ENCODE measurements at regions not wholly inside any gene's neighbourhood (a gene's known extent, or its start where the extent isn't known, plus 50 kb on each side); places are given as distances from the start of the nearest gene placed in this dataset.
"Not testable (repeated sequence)": the region's sequence is repeated elsewhere in the genome, so short reads cannot be mapped to it uniquely, and the experiment has no call there.

DNA sequence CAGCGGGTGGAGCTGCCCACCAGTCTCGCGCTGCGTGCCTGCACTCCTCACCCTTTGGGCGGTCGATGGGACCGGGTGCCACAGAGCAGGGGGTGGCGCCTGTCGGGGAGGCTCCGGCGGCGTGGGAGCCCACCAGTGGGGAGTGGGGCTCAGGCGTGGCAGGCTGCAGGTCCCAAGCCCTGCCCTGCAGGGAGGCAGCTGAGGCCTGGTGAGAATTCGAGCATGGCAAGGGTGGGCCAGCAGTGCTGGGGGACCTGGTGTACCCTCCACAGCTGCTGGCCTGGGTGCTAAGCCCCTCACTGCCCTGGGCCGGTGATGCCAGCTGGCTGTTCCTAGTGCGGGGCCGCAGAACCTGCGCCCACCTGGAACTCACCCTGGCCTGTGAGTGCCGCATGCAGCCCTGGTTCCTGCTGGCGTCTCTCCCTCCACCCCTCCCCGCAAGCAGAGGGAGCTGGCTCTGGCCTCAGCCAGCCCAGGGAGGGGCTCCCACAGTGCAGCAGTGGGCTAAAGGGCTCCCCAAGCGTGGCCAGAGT lies 746.6 kb upstream of the PABPC4L start:
- Histone ChIP-seq H3K9ac (ENCODE audit: insufficient read length) (no peak overlapping the region), H3K4me3 (no peak overlapping the region), H3K27ac (no peak overlapping the region), H3K36me3 (ENCODE audit: insufficient read depth, low read length) (no peaks in the 10 kb centered on the region), H3K9me3 (ENCODE audit: low read depth, low read length) (no peaks in the 10 kb centered on the region)
- TF ChIP-seq FOXP2 (optimal IDR thresholded peaks at IDR 0.05; ENCODE audit: control extremely low read depth, extremely low read length, insufficient read depth) = no peak
- TF ChIP-seq POLR2AphosphoS5 (IDR thresholded peaks at IDR 0.05; ENCODE audit: borderline replicate concordance, low read depth, low read length) = no peak
- TF ChIP-seq EZH2 (IDR thresholded peaks at IDR 0.05) = no peak
- DNase-seq (ENCODE audit: low read depth, low spot score) = no peak

DNA sequence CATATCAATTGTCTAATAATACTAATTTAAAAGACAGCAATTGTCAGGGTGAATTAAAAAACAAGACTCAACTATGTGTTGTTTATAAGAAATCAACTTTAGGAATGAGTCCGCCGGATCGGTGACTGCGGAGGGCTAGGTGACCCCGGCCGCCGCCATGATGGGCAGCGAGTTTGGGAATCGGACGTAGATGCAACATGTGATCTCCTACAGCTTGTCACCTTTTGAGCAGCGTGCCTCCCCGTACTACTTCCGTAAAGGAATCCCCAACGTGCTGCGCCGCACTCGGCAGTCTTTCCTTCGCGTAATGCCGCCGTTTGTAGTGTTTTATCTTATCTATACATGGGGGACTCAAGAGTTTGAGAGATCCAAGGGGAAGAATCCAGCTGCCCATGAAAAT lies 742.5 kb upstream of the PABPC4L start:
- Histone ChIP-seq H3K9ac (ENCODE audit: insufficient read length) (no peak overlapping the region), H3K4me3 (no peak overlapping the region), H3K9me3 (ENCODE audit: low read depth, low read length) (no peaks in the 10 kb centered on the region), H3K36me3 (ENCODE audit: insufficient read depth, low read length) (no peaks in the 10 kb centered on the region), H3K27ac (no peak overlapping the region)
- no peak for TF ChIP-seq EZH2 (IDR thresholded peaks at IDR 0.05)
- no peak for TF ChIP-seq FOXP2 (optimal IDR thresholded peaks at IDR 0.05; ENCODE audit: control extremely low read depth, extremely low read length, insufficient read depth)
- no peak for TF ChIP-seq POLR2AphosphoS5 (IDR thresholded peaks at IDR 0.05; ENCODE audit: borderline replicate concordance, low read depth, low read length)
- DNase-seq (ENCODE audit: low read depth, low spot score) = no peak

DNA sequence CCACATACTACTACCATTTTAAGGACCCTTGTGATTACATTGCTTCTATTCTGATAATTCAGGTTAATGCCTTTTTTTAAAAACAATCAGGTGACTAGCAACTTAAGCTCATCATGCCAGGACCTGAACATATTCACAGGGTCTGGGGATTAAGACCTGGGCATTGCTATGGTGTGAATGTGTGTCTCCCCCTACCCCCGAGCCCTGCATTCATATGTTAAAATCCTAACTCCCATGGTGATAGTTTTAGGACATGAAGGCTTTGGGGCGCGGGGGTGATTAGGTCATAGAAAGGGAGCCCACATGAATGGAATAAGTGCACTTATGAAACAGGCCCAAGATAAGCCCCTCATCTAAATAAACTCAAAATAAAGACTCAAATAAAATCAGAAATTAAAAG lies 734.4 kb upstream of the PABPC4L start:
- no peaks in the 10 kb centered on the region for H3K36me3 ChIP-seq (ENCODE audit: insufficient read depth, low read length)
- no peak overlapping the region for H3K9ac ChIP-seq (ENCODE audit: insufficient read length)
- H3K9me3 ChIP-seq (ENCODE audit: low read depth, low read length) = no peaks in the 10 kb centered on the region
- H3K27ac ChIP-seq = no peak overlapping the region
- DNase-seq (ENCODE audit: low read depth, low spot score) = no peak
- no peak overlapping the region for H3K4me3 ChIP-seq
- TF ChIP-seq POLR2AphosphoS5 (IDR thresholded peaks at IDR 0.05; ENCODE audit: borderline replicate concordance, low read depth, low read length) (no peak), FOXP2 (optimal IDR thresholded peaks at IDR 0.05; ENCODE audit: control extremely low read depth, extremely low read length, insufficient read depth) (no peak), EZH2 (IDR thresholded peaks at IDR 0.05) (no peak)

DNA sequence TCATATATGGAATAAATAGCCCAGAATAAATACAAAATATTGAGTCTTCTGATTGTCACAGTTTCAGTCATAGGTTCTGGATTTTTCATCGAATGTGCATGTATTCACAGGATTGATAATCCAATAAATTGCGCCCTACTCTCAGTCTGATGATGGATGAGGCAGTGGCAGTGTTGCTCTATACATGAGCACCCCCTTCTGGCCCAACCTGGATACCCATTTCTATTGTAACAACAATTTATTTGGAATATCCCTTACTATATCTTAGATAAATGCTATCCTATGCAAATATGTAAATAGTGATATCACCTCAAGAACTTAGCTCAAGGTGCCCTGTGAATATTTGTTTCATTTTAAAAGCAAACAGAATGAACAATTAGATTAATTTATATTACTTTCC lies 733.7 kb upstream of the PABPC4L start:
- TF ChIP-seq FOXP2 (optimal IDR thresholded peaks at IDR 0.05; ENCODE audit: control extremely low read depth, extremely low read length, insufficient read depth) (no peak), EZH2 (IDR thresholded peaks at IDR 0.05) (no peak), POLR2AphosphoS5 (IDR thresholded peaks at IDR 0.05; ENCODE audit: borderline replicate concordance, low read depth, low read length) (no peak)
- no peak for DNase-seq (ENCODE audit: low read depth, low spot score)
- Histone ChIP-seq H3K9ac (ENCODE audit: insufficient read length) (no peak overlapping the region), H3K36me3 (ENCODE audit: insufficient read depth, low read length) (no peaks in the 10 kb centered on the region), H3K4me3 (no peak overlapping the region), H3K9me3 (ENCODE audit: low read depth, low read length) (no peaks in the 10 kb centered on the region), H3K27ac (no peak overlapping the region)

DNA sequence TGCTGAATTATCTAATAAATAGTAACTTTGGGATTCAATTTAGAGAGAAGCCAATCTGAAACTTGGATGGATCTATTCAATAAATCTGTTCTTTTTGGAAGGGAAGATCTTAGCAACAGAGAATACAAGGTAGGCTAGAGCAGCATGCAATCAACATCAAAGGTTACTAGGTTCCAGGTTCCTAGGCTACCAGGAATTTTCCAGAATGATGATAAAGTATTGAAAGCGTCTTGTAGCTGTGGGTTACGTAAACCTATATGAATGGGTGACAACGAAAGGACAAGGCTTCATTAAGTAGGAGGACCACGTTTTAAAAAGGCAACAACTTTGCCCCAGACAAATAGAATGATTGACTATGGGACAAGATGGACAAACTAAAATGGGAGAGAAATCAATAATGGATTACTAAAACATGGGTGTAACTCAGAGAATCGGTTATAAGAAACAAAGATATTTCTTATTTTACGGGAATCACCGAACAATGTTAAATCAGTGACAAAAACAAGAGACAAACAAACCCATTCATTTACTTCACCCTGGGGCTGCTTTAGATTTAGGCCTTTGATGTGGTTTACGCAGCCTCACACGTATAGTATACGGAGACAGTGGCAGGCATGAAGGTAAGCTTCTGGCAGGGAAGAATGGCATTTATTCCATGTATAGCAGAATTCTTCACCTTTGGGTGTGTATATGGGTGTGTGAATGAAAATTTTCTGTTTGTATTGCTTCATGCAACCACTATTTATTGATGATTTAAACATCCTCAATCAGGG lies 732.6 kb upstream of the PABPC4L start:
- TF ChIP-seq FOXP2 (optimal IDR thresholded peaks at IDR 0.05; ENCODE audit: control extremely low read depth, extremely low read length, insufficient read depth) (no peak), POLR2AphosphoS5 (IDR thresholded peaks at IDR 0.05; ENCODE audit: borderline replicate concordance, low read depth, low read length) (no peak), EZH2 (IDR thresholded peaks at IDR 0.05) (no peak)
- Histone ChIP-seq H3K9me3 (ENCODE audit: low read depth, low read length) (no peaks in the 10 kb centered on the region), H3K9ac (ENCODE audit: insufficient read length) (no peak overlapping the region), H3K27ac (no peak overlapping the region), H3K36me3 (ENCODE audit: insufficient read depth, low read length) (no peaks in the 10 kb centered on the region), H3K4me3 (no peak overlapping the region)
- DNase-seq (ENCODE audit: low read depth, low spot score) = no peak

DNA sequence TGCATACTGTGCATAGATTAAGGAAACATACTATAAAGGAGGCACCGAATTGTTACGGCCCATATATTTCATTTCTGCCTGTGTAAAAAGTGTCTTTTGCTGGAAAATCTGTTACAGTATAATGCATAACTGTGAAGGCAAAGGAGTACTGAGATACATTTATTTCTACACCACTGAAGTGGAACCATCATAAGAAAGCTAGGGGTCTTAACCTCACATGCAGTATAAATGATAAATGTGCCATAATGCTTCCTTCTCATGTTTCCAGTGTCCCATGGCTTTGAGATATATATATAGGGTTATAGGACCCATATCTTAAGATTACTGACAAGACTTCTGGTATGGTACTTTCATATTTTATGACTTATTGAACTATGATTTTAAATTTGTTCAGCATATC lies 713.8 kb upstream of the PABPC4L start:
- no peak for DNase-seq (ENCODE audit: low read depth, low spot score)
- Histone ChIP-seq H3K9me3 (ENCODE audit: low read depth, low read length) (no peaks in the 10 kb centered on the region), H3K27ac (no peak overlapping the region), H3K9ac (ENCODE audit: insufficient read length) (no peak overlapping the region), H3K4me3 (no peak overlapping the region), H3K36me3 (ENCODE audit: insufficient read depth, low read length) (no peaks in the 10 kb centered on the region)
- no peak for TF ChIP-seq POLR2AphosphoS5 (IDR thresholded peaks at IDR 0.05; ENCODE audit: borderline replicate concordance, low read depth, low read length)
- no peak for TF ChIP-seq FOXP2 (optimal IDR thresholded peaks at IDR 0.05; ENCODE audit: control extremely low read depth, extremely low read length, insufficient read depth)
- no peak for TF ChIP-seq EZH2 (IDR thresholded peaks at IDR 0.05)

DNA sequence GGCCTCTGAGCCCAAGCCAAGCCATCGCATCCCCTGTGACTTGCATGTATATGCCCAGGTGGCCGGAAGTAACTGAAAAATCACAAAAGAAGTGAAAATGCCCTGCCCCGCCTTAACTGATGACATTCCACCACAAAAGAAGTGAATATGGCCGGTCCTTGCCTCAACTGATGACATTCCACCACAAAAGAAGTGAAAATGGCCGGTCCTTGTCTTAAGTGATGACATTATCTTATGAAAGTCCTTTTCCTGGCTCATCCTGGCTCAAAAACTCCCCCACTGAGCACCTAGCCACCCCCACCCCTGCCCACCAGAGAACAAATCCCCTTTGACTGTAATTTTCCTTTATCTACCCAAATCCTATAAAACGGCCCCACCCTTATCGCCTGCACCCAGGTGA lies 712.7 kb upstream of the PABPC4L start:
- H3K4me3 ChIP-seq; DNase-seq (ENCODE audit: low read depth, low spot score); H3K9me3 ChIP-seq (ENCODE audit: low read depth, low read length); H3K27ac ChIP-seq; H3K36me3 ChIP-seq (ENCODE audit: insufficient read depth, low read length); H3K9ac ChIP-seq (ENCODE audit: insufficient read length): not testable (repeated sequence)

DNA sequence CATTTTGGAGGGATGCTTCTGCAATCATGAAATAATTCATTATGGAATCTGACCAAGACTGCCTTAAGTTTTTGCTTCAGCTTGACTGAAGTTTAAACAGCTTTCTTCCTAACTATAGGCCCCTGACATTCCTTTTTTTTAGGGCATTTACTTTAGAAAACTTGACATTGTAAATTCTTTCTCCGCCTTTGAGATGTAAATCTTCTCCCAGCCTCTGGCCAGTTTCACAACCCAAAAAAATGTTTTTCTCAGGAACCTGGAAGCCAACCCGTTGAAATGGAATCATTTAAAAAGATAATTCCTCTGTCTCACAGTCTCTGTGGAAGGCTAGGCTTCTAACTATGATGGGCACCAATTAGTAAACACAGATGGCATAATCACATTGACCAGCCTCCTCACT lies 710.4 kb upstream of the PABPC4L start:
- H3K36me3 ChIP-seq (ENCODE audit: insufficient read depth, low read length) = no peaks in the 10 kb centered on the region
- no peak overlapping the region for H3K9ac ChIP-seq (ENCODE audit: insufficient read length)
- DNase-seq (ENCODE audit: low read depth, low spot score) = no peak
- no peak overlapping the region for H3K27ac ChIP-seq
- no peak for TF ChIP-seq FOXP2 (optimal IDR thresholded peaks at IDR 0.05; ENCODE audit: control extremely low read depth, extremely low read length, insufficient read depth)
- TF ChIP-seq EZH2 (IDR thresholded peaks at IDR 0.05) = no peak
- TF ChIP-seq POLR2AphosphoS5 (IDR thresholded peaks at IDR 0.05; ENCODE audit: borderline replicate concordance, low read depth, low read length) = no peak
- no peaks in the 10 kb centered on the region for H3K9me3 ChIP-seq (ENCODE audit: low read depth, low read length)
- H3K4me3 ChIP-seq = no peak overlapping the region

Measured in SK-N-MC (cell line).